GM19043 (cell line): ENCODE measurements at regions not wholly inside any gene's neighbourhood (a gene's known extent, or its start where the extent isn't known, plus 50 kb on each side); places are given as distances from the start of the nearest gene placed in this dataset.
"Not testable (repeated sequence)": the region's sequence is repeated elsewhere in the genome, so short reads cannot be mapped to it uniquely, and the experiment has no call there.

Source experiments
- ATAC-seq: cut with Tn5 transposase; IDR thresholded peaks from one replicate; pipeline ENCODE4 v1.9.1; 2021; ENCODE audit warnings: low read depth; ENCODE audit not compliant: unreplicated experiment

GRCh38 chr2:204135752-204136151, 199.2 kb downstream of the ICOS start:
- ATAC-seq = no peak

GRCh38 chr2:204138206-204138605, 201.6 kb downstream of the ICOS start:
- no peak for ATAC-seq

GRCh38 chr2:204140246-204140645, 203.7 kb downstream of the ICOS start:
- ATAC-seq = no peak

- no peak for ATAC-seq
Observed at GRCh38 chr2:204143216-204144014, 206.9 kb downstream of the ICOS start.

GRCh38 chr2:204144492-204144891, 207.9 kb downstream of the ICOS start:
- ATAC-seq = no peak

- ATAC-seq = peak; percentile 95
Observed at GRCh38 chr2:204145263-204145751, 208.7 kb downstream of the ICOS start.

GRCh38 chr2:204145791-204146190, 209.2 kb downstream of the ICOS start:
- peak; percentile 14 for ATAC-seq

- ATAC-seq = not testable (repeated sequence)
Observed at GRCh38 chr2:204147040-204147439, 210.5 kb downstream of the ICOS start.

GRCh38 chr2:204150721-204151120, 214.2 kb downstream of the ICOS start:
- no peak for ATAC-seq

GRCh38 chr2:204152616-204153015, 216.1 kb downstream of the ICOS start:
- ATAC-seq = no peak

- no peak for ATAC-seq
Observed at GRCh38 chr2:204154863-204155262, 218.3 kb downstream of the ICOS start.

GRCh38 chr2:204156456-204156855, 219.9 kb downstream of the ICOS start:
- no peak for ATAC-seq

- ATAC-seq = no peak
Observed at GRCh38 chr2:204157684-204158083, 221.1 kb downstream of the ICOS start.

- ATAC-seq = no peak
Observed at GRCh38 chr2:204159526-204159925, 223.0 kb downstream of the ICOS start.

GRCh38 chr2:204160989-204161388, 224.4 kb downstream of the ICOS start:
- ATAC-seq = no peak

GRCh38 chr2:204161886-204162285, 225.3 kb downstream of the ICOS start:
- no peak for ATAC-seq

- no peak for ATAC-seq
Observed at GRCh38 chr2:204166961-204167360, 230.4 kb downstream of the ICOS start.

GRCh38 chr2:204167670-204168069, 231.1 kb downstream of the ICOS start:
- ATAC-seq = not testable (repeated sequence)

- no peak for ATAC-seq
Observed at GRCh38 chr2:204170411-204170810, 233.8 kb downstream of the ICOS start.

GRCh38 chr2:204171432-204172144, 235.0 kb downstream of the ICOS start:
- no peak for ATAC-seq

- no peak for ATAC-seq
Observed at GRCh38 chr2:204172145-204172600, 235.6 kb downstream of the ICOS start.

GRCh38 chr2:204174034-204174433, 237.5 kb downstream of the ICOS start:
- ATAC-seq = no peak
